Neural cell (in vitro differentiated cells): ENCODE measurements at regions not wholly inside any gene's neighbourhood (a gene's known extent, or its start where the extent isn't known, plus 50 kb on each side); places are given as distances from the start of the nearest gene placed in this dataset.

ENCODE experiments used
- CTCF ChIP-seq: fragments of 450-650 bp; IDR thresholded peaks from 2 replicates; pipeline ENCODE4 v1.5.1; 2014; ENCODE audit warnings: antibody characterized with exemption, mild to moderate bottlenecking, moderate library complexity; ENCODE audit not compliant: poor library complexity, severe bottlenecking
- POLR2AphosphoS5 ChIP-seq: IDR thresholded peaks from 2 replicates; pipeline ENCODE4 v1.6.1; 2012
- SMC3 ChIP-seq: fragments of 450-650 bp; conservative IDR thresholded peaks from 2 replicates; pipeline ENCODE4 v1.6.1; 2014; ENCODE audit warnings: antibody characterized with exemption, mild to moderate bottlenecking, moderate library complexity; ENCODE audit not compliant: poor library complexity
- TAF1 ChIP-seq: IDR thresholded peaks from 2 replicates; pipeline ENCODE4 v1.6.1; 2012; ENCODE audit warnings: low read depth

GRCh38 chr6:15817100-15817499 is 154.3 kb upstream of the DTNBP1 start:
- TF ChIP-seq CTCF (no peak), POLR2AphosphoS5 (no peak), TAF1 (no peak), SMC3 (no peak)
